T-helper 2 cell treated with Interferon-gamma antibody and Interleukin-4, amounts not matched to agents 5 μg/mL and 100 μg/mL, for 36 hours (primary cell): ENCODE measurements at regions not wholly inside any gene's neighbourhood (a gene's known extent, or its start where the extent isn't known, plus 50 kb on each side); places are given as distances from the start of the nearest gene placed in this dataset.

Experiments used
- DNase-seq: peaks from one replicate; pipeline ENCODE4 v3.0.0; 2021; ENCODE audit warnings: low spot score
- H3K27ac Mint-ChIP-seq: one replicate; pipeline ENCODE4 v1.8.0; 2021; ENCODE audit warnings: mild to moderate bottlenecking, mixed read lengths
- H3K27me3 Mint-ChIP-seq: one replicate; pipeline ENCODE4 v1.8.0; 2021; ENCODE audit warnings: low read depth, mixed read lengths
- H3K36me3 Mint-ChIP-seq: one replicate; pipeline ENCODE4 v1.8.0; 2021; ENCODE audit warnings: low read depth, mixed read lengths
- H3K4me1 Mint-ChIP-seq: one replicate; pipeline ENCODE4 v1.8.0; 2021; ENCODE audit warnings: low read depth, mixed read lengths
- H3K4me3 Mint-ChIP-seq: one replicate; pipeline ENCODE4 v1.8.0; 2022; ENCODE audit warnings: mild to moderate bottlenecking, moderate library complexity, mixed read lengths
- H3K9me3 Mint-ChIP-seq: one replicate; pipeline ENCODE4 v1.8.0; 2021; ENCODE audit warnings: mixed read lengths

DNA sequence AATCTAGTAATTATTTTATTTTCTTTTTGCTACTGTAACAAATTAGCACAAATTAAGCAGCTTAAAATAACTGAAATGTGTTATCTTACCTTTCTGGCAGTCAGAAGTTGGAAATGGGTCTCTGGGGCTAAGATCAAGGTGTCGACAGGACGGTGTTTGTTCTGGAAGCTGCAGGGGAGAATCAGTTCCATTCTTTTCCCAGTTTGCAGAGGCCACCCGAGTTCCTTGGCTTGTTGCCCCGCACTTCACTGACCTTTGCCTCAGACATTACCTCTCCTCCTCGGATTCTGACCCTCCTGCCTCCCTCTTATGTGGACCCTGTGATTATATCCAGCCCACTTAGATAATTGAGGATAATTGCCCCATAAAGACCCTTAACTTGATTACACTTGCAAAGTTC, 61.0 kb upstream of the MAF start:
- H3K4me1 Mint-ChIP-seq: peaks cover 7% of the 10 kb centered on the region
- H3K27me3 Mint-ChIP-seq: peaks cover 25% of the 10 kb centered on the region
- H3K27ac Mint-ChIP-seq: no peak overlapping the region
- no peaks in the 10 kb centered on the region for H3K9me3 Mint-ChIP-seq
- H3K4me3 Mint-ChIP-seq: no peak overlapping the region
- H3K36me3 Mint-ChIP-seq: no peaks in the 10 kb centered on the region
- no peak for DNase-seq

DNA sequence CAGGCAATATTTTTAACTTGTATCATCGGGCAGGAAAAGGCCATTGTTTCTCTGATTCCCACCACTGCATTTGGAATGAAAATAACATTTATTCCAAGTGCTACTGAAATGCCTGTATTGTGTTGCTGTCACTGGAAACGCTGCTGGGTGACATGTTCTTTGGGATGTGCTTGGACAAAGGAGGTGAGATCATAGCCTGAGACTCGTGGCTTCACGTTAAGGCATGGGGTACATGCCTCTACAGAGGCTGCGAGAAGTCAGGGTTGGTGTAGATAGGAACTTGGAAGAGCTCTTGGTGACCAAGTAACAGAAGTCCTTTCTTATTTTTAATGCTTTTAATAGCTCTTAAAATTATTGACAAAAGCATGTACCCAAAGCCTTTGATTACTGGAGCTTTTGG, 58.8 kb upstream of the MAF start:
- no peaks in the 10 kb centered on the region for H3K9me3 Mint-ChIP-seq
- no peaks in the 10 kb centered on the region for H3K4me1 Mint-ChIP-seq
- H3K27ac Mint-ChIP-seq: no peak overlapping the region
- no peaks in the 10 kb centered on the region for H3K36me3 Mint-ChIP-seq
- H3K4me3 Mint-ChIP-seq: no peak overlapping the region
- no peak for DNase-seq
- peaks cover 25% of the 10 kb centered on the region for H3K27me3 Mint-ChIP-seq

DNA sequence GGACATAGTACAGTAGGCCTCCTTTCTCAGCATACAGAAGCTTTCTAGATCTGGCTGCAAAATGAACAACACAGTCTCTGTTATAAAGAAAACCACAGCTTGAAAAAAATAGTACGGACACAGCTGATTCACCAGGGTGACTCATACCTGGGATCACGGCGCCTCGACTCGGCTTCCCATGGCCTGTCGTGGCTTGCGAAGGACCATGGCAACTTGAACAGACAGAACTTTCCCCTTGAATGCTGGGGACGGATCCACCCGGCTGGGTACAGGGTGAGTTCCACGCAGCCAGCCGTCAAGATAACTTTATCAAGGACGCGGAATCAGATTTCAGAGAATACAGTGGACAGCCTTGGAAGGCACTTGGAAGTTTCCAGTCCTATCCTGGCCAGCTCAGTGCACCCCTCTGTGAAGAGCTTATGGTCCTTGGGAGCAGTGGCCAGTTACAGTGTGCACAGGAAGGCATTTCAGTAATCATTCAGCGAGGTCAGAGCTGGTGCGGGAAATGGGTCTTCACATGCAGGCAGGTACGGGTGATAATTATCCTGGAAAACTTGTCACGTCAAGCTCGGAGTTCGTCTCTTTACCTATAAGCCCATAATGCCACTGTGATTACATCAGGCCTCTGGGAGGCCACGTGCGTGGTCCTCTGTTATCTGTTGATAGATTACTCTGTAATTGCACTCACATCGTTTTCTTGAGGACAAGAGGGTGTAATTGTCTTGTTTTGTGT, 57.9 kb upstream of the MAF start:
- DNase-seq: no peak
- Mint-ChIP-seq H3K4me1 (no peaks in the 10 kb centered on the region), H3K27ac (no peak overlapping the region), H3K9me3 (no peaks in the 10 kb centered on the region), H3K36me3 (no peaks in the 10 kb centered on the region), H3K27me3 (peaks cover 22% of the 10 kb centered on the region), H3K4me3 (no peak overlapping the region)

DNA sequence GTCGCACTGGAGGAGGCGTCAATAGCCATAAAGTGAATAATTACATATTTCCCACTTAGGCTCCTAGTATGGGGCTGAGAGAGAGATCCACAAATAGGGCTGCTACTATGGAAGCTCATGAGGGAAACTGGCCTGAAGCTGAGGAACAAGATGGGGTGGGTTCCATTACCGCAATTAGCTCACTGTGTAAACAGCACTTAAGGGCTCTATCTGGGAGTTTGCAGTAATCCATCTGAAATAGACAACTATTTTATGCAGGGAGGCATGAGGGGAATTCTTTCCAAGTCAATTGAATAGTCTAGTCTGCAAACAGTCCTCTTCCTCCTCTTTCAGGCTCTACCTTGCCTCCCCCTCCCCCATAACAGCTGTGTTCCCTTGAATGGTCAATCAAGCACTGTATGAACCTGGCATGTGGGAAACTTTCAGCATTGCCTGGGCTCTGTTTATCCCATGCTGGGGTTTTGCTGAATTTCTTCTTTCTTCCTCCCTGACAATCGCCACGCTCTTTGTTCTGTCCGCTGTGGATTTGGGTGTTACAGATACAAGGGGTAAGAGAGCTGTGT, 56.1 kb upstream of the MAF start:
- H3K27me3 Mint-ChIP-seq: peaks cover 12% of the 10 kb centered on the region
- no peak overlapping the region for H3K27ac Mint-ChIP-seq
- H3K4me1 Mint-ChIP-seq: no peaks in the 10 kb centered on the region
- no peak for DNase-seq
- H3K4me3 Mint-ChIP-seq: no peak overlapping the region
- H3K36me3 Mint-ChIP-seq: no peaks in the 10 kb centered on the region
- H3K9me3 Mint-ChIP-seq: no peaks in the 10 kb centered on the region

DNA sequence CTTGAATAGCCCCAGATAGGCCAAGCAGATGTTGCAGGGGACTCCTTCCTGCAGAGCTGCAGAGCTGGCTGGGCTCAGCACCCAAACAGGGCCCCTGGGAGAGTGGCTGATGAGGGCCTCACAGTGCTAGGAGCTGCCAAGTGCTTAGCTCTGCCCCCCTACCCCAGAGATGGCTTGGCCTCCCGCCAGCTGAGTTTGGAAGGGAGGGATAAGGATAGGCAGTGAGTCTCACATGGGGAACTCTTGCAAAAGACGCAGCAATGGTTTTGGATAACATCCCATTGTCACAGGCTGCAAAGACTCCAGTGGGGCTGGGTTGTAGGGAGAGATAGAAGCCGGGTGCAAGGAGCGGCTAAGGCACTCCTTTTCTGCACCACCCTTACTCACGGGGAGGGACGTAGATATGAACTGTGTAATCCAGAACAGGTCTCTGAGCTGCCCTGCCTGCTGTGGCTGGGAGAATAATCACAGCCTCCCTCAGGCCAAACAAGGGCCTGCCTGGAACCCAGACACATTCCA, 52.9 kb upstream of the MAF start:
- Mint-ChIP-seq H3K27ac (no peak overlapping the region), H3K9me3 (no peaks in the 10 kb centered on the region), H3K4me3 (no peak overlapping the region), H3K36me3 (no peaks in the 10 kb centered on the region), H3K4me1 (no peaks in the 10 kb centered on the region), H3K27me3 (peaks cover 16% of the 10 kb centered on the region)
- DNase-seq: no peak

DNA sequence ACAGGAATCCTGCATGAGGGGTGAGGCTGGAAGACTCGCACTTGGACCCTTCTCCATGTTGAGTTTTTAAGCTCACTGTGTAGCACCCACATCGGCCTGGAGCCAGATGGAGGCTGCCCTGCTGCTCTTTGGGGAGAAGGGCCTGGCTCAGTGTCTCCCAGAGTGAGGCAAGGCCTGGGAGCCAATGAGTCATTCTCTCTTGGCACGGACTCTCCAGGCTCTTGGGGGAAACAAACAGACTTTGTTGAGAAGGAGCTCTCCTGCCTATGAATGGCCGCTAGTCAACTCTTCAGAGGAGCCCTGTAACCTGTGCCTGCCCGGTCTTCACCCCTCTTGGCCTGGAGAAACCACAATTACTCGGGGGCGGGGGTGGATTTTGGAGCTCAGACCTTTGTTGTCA, 50.8 kb upstream of the MAF start:
- Mint-ChIP-seq H3K27ac (no peak overlapping the region), H3K27me3 (peaks cover 20% of the 10 kb centered on the region), H3K36me3 (no peaks in the 10 kb centered on the region), H3K4me1 (peaks cover 2% of the 10 kb centered on the region), H3K4me3 (no peak overlapping the region), H3K9me3 (no peaks in the 10 kb centered on the region)
- DNase-seq: no peak
